ENCODE measurements at regions not wholly inside any gene's neighbourhood (a gene's known extent, or its start where the extent isn't known, plus 50 kb on each side); places are given as distances from the start of the nearest gene placed in this dataset.

GRCh38 chr21:16169779-16170178 is 440.0 kb downstream of the USP25 start:
- TF ChIP-seq, protein P1, sequence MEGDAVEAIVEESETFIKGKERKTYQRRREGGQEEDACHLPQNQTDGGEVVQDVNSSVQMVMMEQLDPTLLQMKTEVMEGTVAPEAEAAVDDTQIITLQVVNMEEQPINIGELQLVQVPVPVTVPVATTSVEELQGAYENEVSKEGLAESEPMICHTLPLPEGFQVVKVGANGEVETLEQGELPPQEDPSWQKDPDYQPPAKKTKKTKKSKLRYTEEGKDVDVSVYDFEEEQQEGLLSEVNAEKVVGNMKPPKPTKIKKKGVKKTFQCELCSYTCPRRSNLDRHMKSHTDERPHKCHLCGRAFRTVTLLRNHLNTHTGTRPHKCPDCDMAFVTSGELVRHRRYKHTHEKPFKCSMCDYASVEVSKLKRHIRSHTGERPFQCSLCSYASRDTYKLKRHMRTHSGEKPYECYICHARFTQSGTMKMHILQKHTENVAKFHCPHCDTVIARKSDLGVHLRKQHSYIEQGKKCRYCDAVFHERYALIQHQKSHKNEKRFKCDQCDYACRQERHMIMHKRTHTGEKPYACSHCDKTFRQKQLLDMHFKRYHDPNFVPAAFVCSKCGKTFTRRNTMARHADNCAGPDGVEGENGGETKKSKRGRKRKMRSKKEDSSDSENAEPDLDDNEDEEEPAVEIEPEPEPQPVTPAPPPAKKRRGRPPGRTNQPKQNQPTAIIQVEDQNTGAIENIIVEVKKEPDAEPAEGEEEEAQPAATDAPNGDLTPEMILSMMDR (IDR thresholded peaks at IDR 0.05): no peak
- Histone ChIP-seq H3K36me3 (no peaks in the 10 kb centered on the region), H3K4me1 (no peaks in the 10 kb centered on the region), H3K9me3 (no peaks in the 10 kb centered on the region), H3K27me3 (no peaks in the 10 kb centered on the region), H3K27ac (no peak overlapping the region), H3K4me3 (no peak overlapping the region)
- intact Hi-C loops (cut with DNase I): loop anchor here in 1 of 10 donors (5.0 kb wide), 1 partner anchor 37 kb away; no protein-coding TSS in a partner anchor
- DNase-seq: no peak
- no peak for ATAC-seq
- 91 to 94% methylated on average over 1 of the region's 1 CpG for WGBS, 2 donors

GRCh38 chr21:16176570-16176969 is 446.8 kb downstream of the USP25 start:
- H3K36me3 ChIP-seq: no peaks in the 10 kb centered on the region
- H3K27me3 ChIP-seq: no peaks in the 10 kb centered on the region
- peaks cover 0 to 22% (median 10%) of the 10 kb centered on the region in 9 donors for H3K4me1 ChIP-seq
- intact Hi-C loops (cut with DNase I): no loop called here
- ATAC-seq: peak in 1 of 8 donors; percentile 41
- H3K9me3 ChIP-seq: no peaks in the 10 kb centered on the region
- no peak overlapping the region for H3K4me3 ChIP-seq
- H3K27ac ChIP-seq: no peak overlapping the region
- DNase-seq: no peak
- TF ChIP-seq, protein P1 (IDR thresholded peaks at IDR 0.05): no peak

GRCh38 chr21:16177532-16177931 is 447.8 kb downstream of the USP25 start:
- DNase-seq (no peak), ATAC-seq (no peak)
- intact Hi-C loops (cut with DNase I): no loop called here
- 87 to 90% methylated on average over 3 of the region's 3 CpGs for WGBS, 2 donors
- TF ChIP-seq, protein P1 (IDR thresholded peaks at IDR 0.05): no peak
- no peaks in the 10 kb centered on the region for H3K9me3 ChIP-seq
- no peaks in the 10 kb centered on the region for H3K27me3 ChIP-seq
- H3K4me1 ChIP-seq: peaks cover 0 to 23% (median 10%) of the 10 kb centered on the region in 9 donors
- H3K27ac ChIP-seq: no peak overlapping the region
- H3K36me3 ChIP-seq: no peaks in the 10 kb centered on the region
- H3K4me3 ChIP-seq: no peak overlapping the region

DNA sequence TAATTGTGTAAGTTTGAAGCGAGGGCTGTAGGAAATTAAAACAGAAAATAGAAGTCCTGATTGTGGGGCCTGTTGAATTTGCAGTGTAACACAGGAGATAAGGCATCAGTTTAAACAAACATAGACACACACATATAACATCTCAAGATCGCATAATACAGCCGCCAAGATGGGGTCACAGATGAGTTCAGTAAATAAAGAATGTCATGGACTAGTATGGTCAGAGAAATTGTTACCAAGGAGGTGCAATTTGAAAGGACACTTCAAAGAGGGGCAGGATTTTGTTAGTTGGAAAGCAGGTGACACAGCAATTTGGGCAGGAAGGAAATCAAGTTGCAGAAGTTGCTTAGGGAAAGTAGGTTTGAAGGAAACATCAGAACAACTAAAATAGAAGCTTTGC is 450.0 kb downstream of the USP25 start:
- H3K4me3 ChIP-seq: no peak overlapping the region
- ATAC-seq (no peak), DNase-seq (no peak)
- no peaks in the 10 kb centered on the region for H3K9me3 ChIP-seq
- 51 to 60% methylated on average over 3 of the region's 3 CpGs for WGBS, 2 donors
- peak overlapping the region in 1 of 10 donors; percentile 3 for H3K27ac ChIP-seq
- H3K36me3 ChIP-seq: no peaks in the 10 kb centered on the region
- TF ChIP-seq, protein P1 (IDR thresholded peaks at IDR 0.05): peak in 1 of 9 donors; percentile 5
- intact Hi-C loops (cut with DNase I): loop anchor here in 1 of 10 donors (5.0 kb wide), 1 partner anchor 92 kb away; no protein-coding TSS in a partner anchor
- no peaks in the 10 kb centered on the region for H3K27me3 ChIP-seq
- peaks cover 0 to 23% (median 10%) of the 10 kb centered on the region in 9 donors for H3K4me1 ChIP-seq
